GM23338 (cell line): ENCODE measurements at regions not wholly inside any gene's neighbourhood (a gene's known extent, or its start where the extent isn't known, plus 50 kb on each side); places are given as distances from the start of the nearest gene placed in this dataset.

ENCODE experiments used
- ATAC-seq: fragments of 200-7000 bp; cut with Tn5 transposase; 3 replicates; pipeline ENCODE4 v1.9.1; 2020
- DNase-seq: peaks from one replicate; pipeline ENCODE4 v3.0.0-alpha.2; 2015; ENCODE audit warnings: low spot score
- H2AFZ ChIP-seq: fragments of 200-600 bp; sonication (generic); 2 replicates; pipeline ENCODE4 v1.8.0; 2016; ENCODE audit warnings: antibody characterized with exemption, mild to moderate bottlenecking, moderate library complexity
- H3F3A ChIP-seq: fragments of 200-600 bp; sonication (generic); replicated peaks from 2 replicates; pipeline ENCODE4 v1.8.0; 2017; ENCODE audit warnings: antibody characterized with exemption, mixed run types, low read depth
- H3K27ac ChIP-seq: fragments of 200-600 bp; sonication (generic); 2 replicates; pipeline ENCODE4 v1.6.1; 2016; ENCODE audit warnings: low read depth
- H3K27me3 ChIP-seq: fragments of 200-600 bp; sonication (generic); 2 replicates; pipeline ENCODE4 v1.8.0; 2016; ENCODE audit warnings: mild to moderate bottlenecking, mixed run types, moderate library complexity; ENCODE audit not compliant: insufficient read depth
- H3K36me3 ChIP-seq: fragments of 200-600 bp; sonication (generic); 2 replicates; pipeline ENCODE4 v1.8.0; 2016; ENCODE audit warnings: mild to moderate bottlenecking; ENCODE audit not compliant: insufficient read depth
- H3K4me1 ChIP-seq: fragments of 200-600 bp; sonication (generic); 2 replicates; pipeline ENCODE4 v1.8.0; 2016; ENCODE audit warnings: mild to moderate bottlenecking, moderate library complexity; ENCODE audit not compliant: insufficient read depth
- H3K4me2 ChIP-seq: fragments of 200-600 bp; sonication (generic); 2 replicates; pipeline ENCODE4 v1.7.1; 2017; ENCODE audit warnings: mixed run types
- H3K4me3 ChIP-seq: fragments of 200-600 bp; sonication (generic); 2 replicates; pipeline ENCODE4 v1.6.1; 2016; ENCODE audit warnings: mixed run types
- H3K79me2 ChIP-seq: fragments of 200-600 bp; sonication (generic); replicated peaks from 2 replicates; pipeline ENCODE4 v1.8.0; 2017; ENCODE audit warnings: mild to moderate bottlenecking; ENCODE audit not compliant: insufficient read depth
- H3K9me2 ChIP-seq: fragments of 200-600 bp; sonication (generic); 2 replicates; pipeline ENCODE4 v1.8.0; 2017; ENCODE audit not compliant: insufficient read depth
- H4K20me1 ChIP-seq: fragments of 200-600 bp; sonication (generic); replicated peaks from 2 replicates; pipeline ENCODE4 v1.8.0; 2017; ENCODE audit warnings: mild to moderate bottlenecking; ENCODE audit not compliant: insufficient read depth
- H3K27ac Mint-ChIP-seq: 2 replicates; pipeline ENCODE4 v1.8.0; 2020; ENCODE audit warnings: inconsistent platforms, mild to moderate bottlenecking, moderate library complexity, mixed read lengths
- H3K27me3 Mint-ChIP-seq: 3 replicates; pipeline ENCODE4 v1.8.0; 2022; ENCODE audit warnings: low read depth, mild to moderate bottlenecking, moderate library complexity, mixed read lengths, inconsistent platforms; ENCODE audit not compliant: insufficient read depth, poor library complexity
- H3K36me3 Mint-ChIP-seq: 3 replicates; pipeline ENCODE4 v1.8.0; 2021; ENCODE audit warnings: low read depth, mild to moderate bottlenecking, inconsistent platforms, moderate library complexity, mixed read lengths
- H3K4me1 Mint-ChIP-seq: 3 replicates; pipeline ENCODE4 v1.8.0; 2020; ENCODE audit warnings: mild to moderate bottlenecking, inconsistent platforms, mixed read lengths
- H3K4me3 Mint-ChIP-seq: 3 replicates; pipeline ENCODE4 v1.8.0; 2021; ENCODE audit warnings: moderate library complexity, mild to moderate bottlenecking, inconsistent platforms, mixed read lengths
- H3K9me3 Mint-ChIP-seq: 3 replicates; pipeline ENCODE4 v1.8.0; 2020; ENCODE audit warnings: moderate library complexity, mild to moderate bottlenecking, inconsistent platforms, mixed read lengths
- ETS1 ChIP-seq: IDR thresholded peaks from 2 replicates; pipeline ENCODE4 v1.6.1; 2016; ENCODE audit warnings: antibody characterized with exemption
- EZH2phosphoT487 ChIP-seq: fragments of 200-600 bp; sonication (generic); IDR thresholded peaks from one replicate; pipeline ENCODE4 v1.8.1; 2018; ENCODE audit warnings: antibody characterized with exemption; ENCODE audit not compliant: unreplicated experiment
- STAT1 ChIP-seq: IDR thresholded peaks from one replicate; pipeline ENCODE4 v1.6.1; 2016; ENCODE audit warnings: antibody characterized with exemption; ENCODE audit not compliant: unreplicated experiment
- ZNF462 ChIP-seq: fragments of 250-450 bp; sonication (Bioruptor Pico); IDR thresholded peaks from 2 replicates; pipeline ENCODE4 v1.5.0; 2020; ENCODE audit warnings: mild to moderate bottlenecking, moderate library complexity

GRCh38 chr12:43103866-43104265, 448.1 kb downstream of the ADAMTS20 start:
- H3K4me1 ChIP-seq, result no peaks in the 10 kb centered on the region
- H3K9me2 ChIP-seq, result no peaks in the 10 kb centered on the region; the same call in 1 of the 2 replicates

More at GRCh38 chr12:43103866-43104265, 448.1 kb downstream of the ADAMTS20 start:
- ATAC-seq (no peak), DNase-seq (no peak)
- no peak overlapping the region for H3K27ac ChIP-seq
- no peak overlapping the region for H2AFZ ChIP-seq
- H3K4me1 Mint-ChIP-seq, result peaks cover 16% of the 10 kb centered on the region
- no peaks in the 10 kb centered on the region for H4K20me1 ChIP-seq
- no peaks in the 10 kb centered on the region for H3K9me3 Mint-ChIP-seq
- H3K4me3 ChIP-seq, result no peak overlapping the region
- H3K27me3 ChIP-seq, result no peaks in the 10 kb centered on the region
- no peaks in the 10 kb centered on the region for H3F3A ChIP-seq
- H3K27me3 Mint-ChIP-seq, result no peaks in the 10 kb centered on the region
- no peaks in the 10 kb centered on the region for H3K79me2 ChIP-seq
- H3K4me3 Mint-ChIP-seq, result no peak overlapping the region
- no peaks in the 10 kb centered on the region for H3K36me3 ChIP-seq
- TF ChIP-seq ZNF462 (CRISPR knock-in tag), result no peak
- no peak for TF ChIP-seq STAT1
- no peak for TF ChIP-seq EZH2phosphoT487
- TF ChIP-seq ETS1, result no peak
- no peak overlapping the region for H3K4me2 ChIP-seq
- no peaks in the 10 kb centered on the region for H3K36me3 Mint-ChIP-seq
- no peak overlapping the region for H3K27ac Mint-ChIP-seq
